Smooth muscle cell (in vitro differentiated cells): ENCODE measurements at regions not wholly inside any gene's neighbourhood (a gene's known extent, or its start where the extent isn't known, plus 50 kb on each side); places are given as distances from the start of the nearest gene placed in this dataset.

Source experiments
- DNase-seq: peaks from one replicate; lab custom pipeline; 2025; ENCODE audit not compliant: unreplicated experiment; lab: John Stamatoyannopoulos, UW
- H2AFZ ChIP-seq: fragments of 200-600 bp; sonication (generic); 2 replicates; pipeline ENCODE4 v1.6.0; 2016; ENCODE audit warnings: antibody characterized with exemption, low read depth, mild to moderate bottlenecking
- H3F3A ChIP-seq: fragments of 200-600 bp; sonication (generic); 2 replicates; pipeline ENCODE4 v1.6.0; 2017; ENCODE audit warnings: antibody characterized with exemption, low read depth
- H3K27ac ChIP-seq: fragments of 200-600 bp; sonication (generic); 2 replicates; pipeline ENCODE4 v1.5.1; 2016; ENCODE audit warnings: low read depth, mild to moderate bottlenecking
- H3K27me3 ChIP-seq: fragments of 200-600 bp; sonication (generic); 2 replicates; pipeline ENCODE4 v1.6.1; 2016; ENCODE audit warnings: low read depth, mild to moderate bottlenecking
- H3K36me3 ChIP-seq: fragments of 200-600 bp; sonication (generic); 2 replicates; pipeline ENCODE4 v1.5.1; 2016; ENCODE audit warnings: low read depth
- H3K4me1 ChIP-seq: fragments of 200-600 bp; sonication (generic); 2 replicates; pipeline ENCODE4 v1.5.1; 2016; ENCODE audit warnings: low read depth
- H3K4me2 ChIP-seq: fragments of 200-600 bp; sonication (generic); 2 replicates; pipeline ENCODE4 v1.6.0; 2016; ENCODE audit warnings: mild to moderate bottlenecking
- H3K4me3 ChIP-seq: fragments of 200-600 bp; sonication (generic); 2 replicates; pipeline ENCODE4 v1.5.1; 2016; ENCODE audit warnings: mild to moderate bottlenecking
- H3K79me2 ChIP-seq: fragments of 200-600 bp; sonication (generic); 2 replicates; pipeline ENCODE4 v1.6.0; 2016; ENCODE audit warnings: low read depth, mild to moderate bottlenecking
- H3K9ac ChIP-seq: fragments of 200-600 bp; sonication (generic); 2 replicates; pipeline ENCODE4 v1.6.0; 2016; ENCODE audit warnings: low read depth
- H3K9me3 ChIP-seq: fragments of 200-600 bp; sonication (generic); replicated peaks from 2 replicates; pipeline ENCODE4 v1.5.1; 2016; ENCODE audit warnings: low read depth
- H4K20me1 ChIP-seq: fragments of 200-600 bp; sonication (generic); 2 replicates; pipeline ENCODE4 v1.6.0; 2016; ENCODE audit warnings: low read depth
- WGBS: methylation state at CpG from one replicate; pipeline ENCODE4 v1.1.7; 2016; ENCODE audit warnings: low lambda C conversion rate; 5-methylcytosine and 5-hydroxymethylcytosine counted together
- TF ChIP-seq, protein P1 (sequence below): fragments of 200-600 bp; sonication (generic); IDR thresholded peaks from 2 replicates; pipeline ENCODE4 v1.5.1; 2017; ENCODE audit warnings: borderline replicate concordance, mild to moderate bottlenecking, antibody characterized with exemption; ENCODE audit not compliant: insufficient read depth, poor library complexity, severe bottlenecking

DNA sequence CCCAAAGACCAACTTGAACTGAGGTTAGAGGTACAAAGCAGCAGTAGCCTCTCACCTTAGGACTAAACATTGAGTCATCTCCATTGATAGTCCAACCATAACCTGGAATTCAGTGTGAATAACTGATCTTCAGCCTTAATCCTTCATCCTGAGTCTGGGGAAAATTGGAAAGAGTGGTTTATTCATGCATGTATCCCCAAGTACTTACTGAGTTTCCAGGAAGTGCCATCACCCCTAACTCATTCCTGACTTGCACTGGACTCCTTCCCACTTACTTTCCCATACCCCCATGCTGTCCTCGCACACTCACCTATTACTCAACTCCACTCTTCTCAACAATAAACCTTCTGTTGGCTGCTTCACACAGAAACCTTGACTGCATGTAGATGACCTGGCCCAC, 161.4 kb upstream of the ZNF462 start:
- Histone ChIP-seq H3F3A (peaks cover 4% of the 10 kb centered on the region), H3K4me3 (no peak overlapping the region), H3K27ac (no peak overlapping the region), H3K4me1 (peaks cover 6% of the 10 kb centered on the region), H3K9me3 (no peaks in the 10 kb centered on the region), H3K9ac (no peak overlapping the region), H3K36me3 (no peaks in the 10 kb centered on the region), H2AFZ (no peak overlapping the region), H4K20me1 (no peaks in the 10 kb centered on the region), H3K79me2 (no peaks in the 10 kb centered on the region), H3K4me2 (no peak overlapping the region), H3K27me3 (no peaks in the 10 kb centered on the region)
- DNase-seq: no peak
- TF ChIP-seq, protein P1, sequence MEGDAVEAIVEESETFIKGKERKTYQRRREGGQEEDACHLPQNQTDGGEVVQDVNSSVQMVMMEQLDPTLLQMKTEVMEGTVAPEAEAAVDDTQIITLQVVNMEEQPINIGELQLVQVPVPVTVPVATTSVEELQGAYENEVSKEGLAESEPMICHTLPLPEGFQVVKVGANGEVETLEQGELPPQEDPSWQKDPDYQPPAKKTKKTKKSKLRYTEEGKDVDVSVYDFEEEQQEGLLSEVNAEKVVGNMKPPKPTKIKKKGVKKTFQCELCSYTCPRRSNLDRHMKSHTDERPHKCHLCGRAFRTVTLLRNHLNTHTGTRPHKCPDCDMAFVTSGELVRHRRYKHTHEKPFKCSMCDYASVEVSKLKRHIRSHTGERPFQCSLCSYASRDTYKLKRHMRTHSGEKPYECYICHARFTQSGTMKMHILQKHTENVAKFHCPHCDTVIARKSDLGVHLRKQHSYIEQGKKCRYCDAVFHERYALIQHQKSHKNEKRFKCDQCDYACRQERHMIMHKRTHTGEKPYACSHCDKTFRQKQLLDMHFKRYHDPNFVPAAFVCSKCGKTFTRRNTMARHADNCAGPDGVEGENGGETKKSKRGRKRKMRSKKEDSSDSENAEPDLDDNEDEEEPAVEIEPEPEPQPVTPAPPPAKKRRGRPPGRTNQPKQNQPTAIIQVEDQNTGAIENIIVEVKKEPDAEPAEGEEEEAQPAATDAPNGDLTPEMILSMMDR: no peak
- 100% methylated on average over 1 of the region's 1 CpG for WGBS

DNA sequence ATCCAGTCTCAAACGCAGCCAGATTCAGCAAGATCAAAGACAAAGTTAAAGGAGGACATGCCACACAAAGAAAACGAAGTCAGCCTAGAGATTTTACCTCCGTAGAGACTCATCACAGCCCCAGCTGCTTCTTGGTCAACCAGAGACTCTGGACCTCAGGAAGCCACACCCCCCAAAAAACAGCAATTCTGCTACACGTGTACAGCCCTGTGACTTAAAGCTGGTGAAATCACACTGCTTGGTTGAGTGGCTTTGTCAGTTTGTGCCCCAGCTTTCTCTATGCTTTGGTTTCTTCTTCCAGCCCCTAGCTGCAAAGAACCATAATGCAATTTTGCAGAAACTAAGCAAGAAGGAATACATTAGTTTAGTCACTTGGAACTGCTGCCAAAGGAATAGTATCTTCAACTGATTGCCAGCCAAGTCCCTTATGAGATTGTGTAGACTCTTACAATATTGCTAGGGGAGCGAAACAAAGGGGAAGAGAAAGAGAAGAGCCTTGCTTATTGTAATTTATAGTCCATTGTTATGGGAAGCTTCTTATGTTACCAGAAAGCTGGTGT, 158.8 kb upstream of the ZNF462 start:
- DNase-seq: no peak
- no peak overlapping the region for H2AFZ ChIP-seq
- no peak overlapping the region for H3K9ac ChIP-seq
- H3K27me3 ChIP-seq: no peaks in the 10 kb centered on the region
- no peaks in the 10 kb centered on the region for H3K79me2 ChIP-seq
- no peak overlapping the region for H3K4me3 ChIP-seq
- WGBS: 85% methylated on average over 5 of the region's 5 CpGs
- no peaks in the 10 kb centered on the region for H3K9me3 ChIP-seq
- no peak overlapping the region for H3K4me2 ChIP-seq
- no peaks in the 10 kb centered on the region for H3K4me1 ChIP-seq
- no peak overlapping the region for H3K27ac ChIP-seq
- H3K36me3 ChIP-seq: no peaks in the 10 kb centered on the region
- TF ChIP-seq, protein P1: no peak
- H4K20me1 ChIP-seq: no peaks in the 10 kb centered on the region
- peaks cover 4% of the 10 kb centered on the region for H3F3A ChIP-seq

DNA sequence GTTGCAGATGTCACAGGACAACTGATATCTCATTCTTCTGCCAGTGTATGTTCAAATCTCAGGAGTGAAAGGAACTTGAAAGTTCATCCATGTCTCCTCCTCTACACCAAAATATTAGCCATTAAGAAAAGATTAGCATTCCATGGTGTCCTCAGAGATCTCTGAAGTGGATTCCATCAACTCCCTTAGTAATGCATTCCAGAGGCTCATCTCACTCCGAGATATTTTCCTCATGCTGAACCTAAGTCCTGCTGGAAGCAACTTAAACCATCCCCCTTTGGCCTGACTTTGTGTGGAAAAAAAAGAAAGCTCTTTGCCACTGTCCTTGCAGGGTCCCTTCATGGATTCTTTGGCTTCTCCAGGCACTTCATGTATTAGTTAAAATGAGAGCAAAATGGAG, 155.7 kb upstream of the ZNF462 start:
- Histone ChIP-seq H2AFZ (peak overlapping the region; percentile 14), H3K4me1 (no peaks in the 10 kb centered on the region), H3K9me3 (no peaks in the 10 kb centered on the region), H3K79me2 (no peaks in the 10 kb centered on the region), H3F3A (no peaks in the 10 kb centered on the region), H3K9ac (no peak overlapping the region), H3K4me3 (no peak overlapping the region), H4K20me1 (no peaks in the 10 kb centered on the region), H3K27ac (no peak overlapping the region), H3K27me3 (no peaks in the 10 kb centered on the region), H3K36me3 (no peaks in the 10 kb centered on the region), H3K4me2 (peak overlapping the region; percentile 32)
- WGBS: 38% methylated on average over 1 of the region's 1 CpG
- TF ChIP-seq, protein P1: no peak
- DNase-seq: no peak

DNA sequence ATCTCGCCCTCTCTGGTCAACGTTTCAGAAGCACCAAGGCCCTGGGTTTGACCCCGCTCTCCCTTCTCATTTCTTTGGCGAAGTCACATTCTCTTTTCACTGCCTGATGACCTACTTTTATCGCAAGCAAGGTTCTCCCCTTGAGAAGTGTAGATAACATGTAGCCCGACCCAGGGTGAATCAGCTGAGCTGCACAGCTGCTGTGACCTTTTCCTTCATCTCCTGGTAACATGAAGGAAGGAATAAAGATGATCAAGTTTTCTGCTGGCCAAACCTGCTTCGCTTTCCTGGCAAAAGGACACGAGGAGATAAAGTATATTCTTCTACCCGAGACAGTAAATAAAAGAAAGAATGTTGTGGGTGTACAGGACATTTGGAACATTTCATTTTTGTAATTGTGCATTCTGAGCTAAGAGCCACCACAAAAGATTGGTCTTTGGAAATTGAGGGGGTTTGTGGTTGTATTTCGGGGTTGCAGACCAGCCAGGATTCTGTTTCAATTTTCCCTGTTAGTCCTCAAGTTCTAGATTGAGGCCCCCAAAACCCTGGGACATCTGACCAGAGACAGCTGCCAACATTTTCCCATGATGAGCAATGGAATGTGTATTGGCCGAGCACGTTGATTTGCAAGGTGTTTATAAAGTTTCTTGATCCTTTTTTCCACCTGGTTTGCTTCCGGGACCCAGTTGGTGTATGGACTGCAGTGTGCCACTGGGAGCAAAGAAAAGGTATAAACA, 155.1 kb upstream of the ZNF462 start:
- Histone ChIP-seq H3K9ac (no peak overlapping the region), H4K20me1 (no peaks in the 10 kb centered on the region), H3K36me3 (no peaks in the 10 kb centered on the region), H3K27me3 (no peaks in the 10 kb centered on the region), H3K79me2 (no peaks in the 10 kb centered on the region), H3F3A (no peaks in the 10 kb centered on the region), H3K9me3 (no peaks in the 10 kb centered on the region), H2AFZ (peak overlapping the region; percentile 14), H3K27ac (no peak overlapping the region), H3K4me1 (no peaks in the 10 kb centered on the region), H3K4me2 (peak overlapping the region; percentile 32), H3K4me3 (no peak overlapping the region)
- 72% methylated on average over 13 of the region's 13 CpGs for WGBS
- TF ChIP-seq, protein P1: no peak
- DNase-seq: no peak
